CD4-positive, alpha-beta memory T cell (primary cell): ENCODE measurements at regions not wholly inside any gene's neighbourhood (a gene's known extent, or its start where the extent isn't known, plus 50 kb on each side); places are given as distances from the start of the nearest gene placed in this dataset.

Source experiments
- CTCF ChIA-PET: fragments of 350-600 bp; sonication (Branson Sonifier 250); formaldehyde crosslinking; loops from one replicate; lab custom pipeline; 2021; ENCODE audit warnings: inconsistent platforms; ENCODE audit not compliant: partially characterized antibody; lab: Charles Lee
- POLR2A ChIA-PET: fragments of 350-600 bp; sonication (Branson Sonifier 250); formaldehyde crosslinking; loops from one replicate; lab custom pipeline; 2021; ENCODE audit not compliant: partially characterized antibody; lab: Charles Lee
- DNase-seq, 5 donors: peaks; one replicate each; pipeline versions ENCODE4 v3.0.0 to v3.0.0-alpha.2; 2020 to 2022; ENCODE audit warnings: mixed read lengths in 1 of 5
- H3K27ac ChIP-seq: one replicate; pipeline ENCODE4 v1.7.0; 2013; ENCODE audit warnings: low read depth, low read length
- H3K27me3 ChIP-seq: 2 replicates; pipeline ENCODE4 v1.7.0; 2013; ENCODE audit warnings: mild to moderate bottlenecking, low read length, moderate library complexity; ENCODE audit not compliant: insufficient read depth
- H3K36me3 ChIP-seq: 2 replicates; pipeline ENCODE4 v1.7.0; 2013; ENCODE audit warnings: mild to moderate bottlenecking, low read length, moderate library complexity; ENCODE audit not compliant: insufficient read depth
- H3K4me1 ChIP-seq: 2 replicates; pipeline ENCODE4 v1.7.0; 2013; ENCODE audit warnings: mild to moderate bottlenecking, low read length, moderate library complexity; ENCODE audit not compliant: insufficient read depth
- H3K4me3 ChIP-seq, 2 donors: one replicate each; pipeline ENCODE4 v1.7.0; 2013; ENCODE audit warnings: low read length in 2 of 2, mild to moderate bottlenecking in 1 of 2
- H3K9me3 ChIP-seq, 2 donors: one replicate each; pipeline ENCODE4 v1.7.0; 2013; ENCODE audit warnings: low read length in 2 of 2, control low read depth in 1 of 2; ENCODE audit not compliant: control insufficient read depth in 1 of 2
- H3K27ac Mint-ChIP-seq, 7 donors: one replicate each; pipeline ENCODE4 v1.8.0; 2020 to 2021; ENCODE audit warnings: mixed read lengths in 7 of 7, mild to moderate bottlenecking in 6 of 7, inconsistent platforms in 3 of 7, moderate library complexity in 3 of 7
- H3K27me3 Mint-ChIP-seq, 2 donors: one replicate each; pipeline ENCODE4 v1.8.0; 2020 to 2021; ENCODE audit warnings: mixed read lengths in 2 of 2
- H3K36me3 Mint-ChIP-seq, 2 donors: one replicate each; pipeline ENCODE4 v1.8.0; 2020 to 2021; ENCODE audit warnings: mixed read lengths in 2 of 2, inconsistent platforms in 1 of 2, mild to moderate bottlenecking in 1 of 2
- H3K4me1 Mint-ChIP-seq, 4 donors: one replicate each; pipeline ENCODE4 v1.8.0; 2020 to 2021; ENCODE audit warnings: mixed read lengths in 4 of 4, mild to moderate bottlenecking in 1 of 4
- H3K4me3 Mint-ChIP-seq, 8 donors: one replicate each; pipeline ENCODE4 v1.8.0; 2020 to 2021; ENCODE audit warnings: mixed read lengths in 8 of 8, mild to moderate bottlenecking in 7 of 8, moderate library complexity in 6 of 8, inconsistent platforms in 3 of 8
- H3K9me3 Mint-ChIP-seq, 8 donors: one replicate each; pipeline ENCODE4 v1.8.0; 2020 to 2021; ENCODE audit warnings: mixed read lengths in 8 of 8, mild to moderate bottlenecking in 5 of 8, inconsistent platforms in 3 of 8, moderate library complexity in 1 of 8
- intact Hi-C: fragments of 100-400 bp; cut with micrococcal nuclease; formaldehyde crosslinking; loops from one replicate; pipeline ENCODE4 v1.15.1; 2023

DNA sequence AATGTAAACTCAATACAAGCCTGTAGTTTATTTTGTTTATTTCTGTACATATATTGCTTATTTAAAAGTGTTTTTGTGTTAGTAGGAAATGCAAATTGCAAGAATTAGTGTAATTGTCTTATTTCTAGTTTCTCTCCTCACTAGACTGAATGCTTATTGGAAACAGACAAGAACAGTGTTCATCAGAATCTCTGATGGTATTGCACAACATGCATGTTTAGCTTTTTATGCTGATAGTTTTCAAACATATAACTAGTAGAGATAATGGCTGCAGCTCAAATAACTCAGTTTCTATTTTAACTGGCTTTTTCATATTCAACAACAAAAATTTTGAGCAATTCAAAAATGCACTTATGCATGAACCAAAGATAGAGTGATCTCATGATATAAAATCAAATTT is 68.8 kb upstream of the HTR4 start:
- H3K9me3 ChIP-seq = no peaks in the 10 kb centered on the region
- intact Hi-C loops = no loop called here
- no peak for DNase-seq
- H3K4me3 Mint-ChIP-seq = no peak overlapping the region
- H3K27ac ChIP-seq = no peak overlapping the region
- no peaks in the 10 kb centered on the region for H3K27me3 ChIP-seq
- ChIA-PET CTCF (interaction anchor here (1.0 to 6.1 kb wide), 5 partner anchors 8 to 544 kb away, joined by 3 to 51 read pairs (median 3); no protein-coding TSS in a partner anchor), POLR2A (no interaction called here)
- no peaks in the 10 kb centered on the region for H3K4me1 ChIP-seq
- H3K27me3 Mint-ChIP-seq = peaks cover 7 to 10% of the 10 kb centered on the region in 2 donors
- H3K36me3 Mint-ChIP-seq = no peaks in the 10 kb centered on the region
- no peak overlapping the region for H3K4me3 ChIP-seq
- no peaks in the 10 kb centered on the region for H3K9me3 Mint-ChIP-seq
- H3K27ac Mint-ChIP-seq = no peak overlapping the region
- no peaks in the 10 kb centered on the region for H3K36me3 ChIP-seq
- H3K4me1 Mint-ChIP-seq = no peaks in the 10 kb centered on the region

DNA sequence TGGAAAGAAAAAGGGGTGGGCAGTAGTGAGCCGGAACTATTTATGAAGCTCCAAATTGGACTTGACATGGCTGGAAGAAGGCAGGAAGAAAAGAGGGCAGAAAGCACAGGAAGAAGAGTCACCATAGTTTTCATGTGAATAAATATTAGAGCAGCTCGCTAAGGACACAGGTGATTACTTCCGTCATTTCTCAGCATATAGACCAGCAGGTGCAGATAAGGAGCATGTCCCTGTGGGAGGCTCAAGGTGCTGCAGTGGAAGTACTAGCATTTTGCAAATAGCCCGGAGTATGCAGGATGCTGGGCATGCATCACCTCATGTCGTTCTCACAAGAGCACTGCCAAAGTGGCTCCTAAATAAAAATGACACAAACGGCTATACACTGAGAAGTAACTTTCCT is 71.3 kb upstream of the HTR4 start:
- CTCF ChIA-PET = interaction anchor here (1.1 to 1.5 kb wide), 2 partner anchors 12 to 253 kb away, joined by 3 read pairs; no protein-coding TSS in a partner anchor
- Mint-ChIP-seq H3K4me1 (no peaks in the 10 kb centered on the region), H3K36me3 (no peaks in the 10 kb centered on the region), H3K9me3 (no peaks in the 10 kb centered on the region), H3K4me3 (no peak overlapping the region), H3K27me3 (peaks cover 4 to 5% of the 10 kb centered on the region in 2 donors), H3K27ac (no peak overlapping the region)
- Histone ChIP-seq H3K4me1 (no peaks in the 10 kb centered on the region), H3K27me3 (no peaks in the 10 kb centered on the region), H3K9me3 (no peaks in the 10 kb centered on the region), H3K4me3 (no peak overlapping the region), H3K36me3 (no peaks in the 10 kb centered on the region), H3K27ac (no peak overlapping the region)
- intact Hi-C loops = no loop called here
- no peak for DNase-seq
- POLR2A ChIA-PET = no interaction called here

DNA sequence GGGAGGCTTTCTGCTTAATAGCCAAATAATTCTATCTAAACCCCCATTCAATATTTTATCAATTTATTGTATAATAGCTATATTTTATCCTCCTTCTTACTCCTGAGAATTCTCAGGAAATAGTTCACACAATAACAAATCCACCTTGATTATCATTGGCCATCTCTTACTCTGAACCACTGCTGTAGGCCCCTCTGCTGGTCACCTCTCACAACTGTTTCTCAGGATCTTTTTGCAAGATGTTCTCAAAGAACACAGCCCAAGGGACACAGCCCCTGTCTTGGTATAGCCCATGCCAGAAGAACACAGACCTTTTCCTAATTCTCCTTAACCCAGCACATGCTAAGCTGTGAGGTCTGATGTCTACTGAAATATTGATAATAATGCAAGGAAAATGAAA is 74.9 kb upstream of the HTR4 start:
- H3K27ac Mint-ChIP-seq = no peak overlapping the region
- no peaks in the 10 kb centered on the region for H3K9me3 ChIP-seq
- no peaks in the 10 kb centered on the region for H3K36me3 ChIP-seq
- H3K27me3 Mint-ChIP-seq = peaks cover 3% of the 10 kb centered on the region in 2 donors
- POLR2A ChIA-PET = no interaction called here
- no peaks in the 10 kb centered on the region for H3K27me3 ChIP-seq
- no peak for DNase-seq
- no peak overlapping the region for H3K4me3 ChIP-seq
- intact Hi-C loops = no loop called here
- H3K4me1 Mint-ChIP-seq = peaks cover 3 to 16% (median 11%) of the 10 kb centered on the region in 4 donors
- H3K4me1 ChIP-seq = peaks cover 10% of the 10 kb centered on the region
- H3K9me3 Mint-ChIP-seq = no peaks in the 10 kb centered on the region
- CTCF ChIA-PET = interaction anchor here (2.5 to 19.9 kb wide), 7 partner anchors 9 to 550 kb away, joined by 23 to 400 read pairs (median 122); no protein-coding TSS in a partner anchor
- H3K36me3 Mint-ChIP-seq = no peaks in the 10 kb centered on the region
- no peak overlapping the region for H3K27ac ChIP-seq
- H3K4me3 Mint-ChIP-seq = no peak overlapping the region

DNA sequence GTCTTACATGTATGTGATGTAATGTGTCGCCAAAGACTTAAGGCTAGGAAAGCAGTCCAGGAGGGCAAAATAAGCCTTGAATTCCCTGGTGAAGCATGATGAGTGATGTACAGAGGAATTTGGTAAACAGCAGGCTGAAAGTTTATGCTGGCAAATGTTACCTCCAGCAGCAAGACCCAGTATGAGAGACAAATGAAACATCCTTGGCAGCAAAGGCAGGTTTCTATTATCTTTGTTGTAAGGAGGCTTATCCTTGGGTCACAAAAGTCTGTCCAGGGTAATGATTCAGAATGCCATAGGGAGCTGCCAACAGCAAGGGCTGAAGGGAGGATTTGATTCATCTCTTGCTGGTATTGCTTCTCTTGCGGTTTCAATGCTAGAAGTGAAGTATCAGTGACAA is 75.9 kb upstream of the HTR4 start:
- ChIA-PET CTCF (interaction anchor here (0.7 to 19.9 kb wide), 51 partner anchors 10 to 781 kb away, joined by 3 to 400 read pairs (median 5); partner anchors contain the start of genes ADRB2 and PCYOX1L), POLR2A (no interaction called here)
- Histone ChIP-seq H3K4me3 (no peak overlapping the region), H3K4me1 (peaks cover 10% of the 10 kb centered on the region), H3K9me3 (no peaks in the 10 kb centered on the region), H3K27me3 (no peaks in the 10 kb centered on the region), H3K27ac (no peak overlapping the region), H3K36me3 (no peaks in the 10 kb centered on the region)
- H3K27me3 Mint-ChIP-seq = peaks cover 1 to 3% of the 10 kb centered on the region in 2 donors
- no peak for DNase-seq
- H3K4me1 Mint-ChIP-seq = peaks cover 3 to 16% (median 11%) of the 10 kb centered on the region in 4 donors
- H3K36me3 Mint-ChIP-seq = no peaks in the 10 kb centered on the region
- no peaks in the 10 kb centered on the region for H3K9me3 Mint-ChIP-seq
- H3K27ac Mint-ChIP-seq = no peak overlapping the region
- H3K4me3 Mint-ChIP-seq = no peak overlapping the region
- intact Hi-C loops = loop anchor here (5.0 kb wide), 4 partner anchors 77 to 1278 kb away; partner anchors contain the start of gene ADRB2

DNA sequence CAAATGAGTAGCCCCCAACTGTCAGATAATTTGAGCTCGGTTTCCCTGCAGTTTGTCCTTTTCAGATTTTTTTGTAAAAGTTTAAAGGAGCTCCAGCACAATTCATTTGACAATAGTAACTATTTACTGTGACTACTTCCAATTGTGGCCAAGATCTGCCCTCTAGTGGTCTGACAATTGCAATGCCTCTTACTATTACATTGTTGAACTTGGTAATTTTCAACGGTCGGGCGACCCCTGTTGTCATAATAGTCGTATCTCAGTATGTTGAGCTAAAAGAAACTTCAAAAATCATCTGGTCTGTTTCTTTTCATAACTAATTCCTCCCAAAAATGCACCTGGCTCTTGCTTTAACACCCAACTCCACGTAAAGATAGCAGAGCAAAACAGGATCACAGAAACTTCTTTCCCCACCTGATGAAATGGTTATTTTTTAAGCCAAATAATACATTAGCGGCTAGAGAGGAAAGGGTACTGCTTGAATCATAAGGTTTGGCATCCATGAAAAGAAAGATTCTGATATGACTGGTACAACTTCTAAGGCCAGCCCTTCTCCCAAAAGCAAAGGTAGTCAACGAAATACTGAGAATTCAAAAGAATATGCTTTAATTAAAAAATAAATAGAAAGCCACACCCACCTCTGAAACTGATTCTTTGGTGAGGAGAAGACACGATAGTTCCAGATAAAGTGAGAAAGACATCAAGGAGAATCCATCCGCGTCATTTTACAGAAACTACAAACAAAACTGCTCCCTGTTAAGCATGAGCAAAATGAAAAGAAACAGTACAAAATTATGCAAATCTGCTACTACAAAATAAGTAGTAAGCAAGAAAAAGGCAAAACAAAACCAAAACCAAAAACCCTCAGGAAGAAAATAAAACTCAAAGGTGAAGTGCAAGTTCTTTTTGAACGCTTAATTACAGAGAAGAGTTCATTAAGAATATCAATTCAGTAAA is 76.9 kb upstream of the HTR4 start:
- peak; percentile 68 to 76 (median 72) for DNase-seq
- Mint-ChIP-seq H3K4me1 (peaks cover 3 to 16% (median 11%) of the 10 kb centered on the region in 4 donors), H3K27ac (peak overlapping the region in 5 of 7 donors; percentile 55 to 83 (median 61)), H3K9me3 (no peaks in the 10 kb centered on the region), H3K4me3 (peak overlapping the region; percentile 77 to 88 (median 84)), H3K36me3 (no peaks in the 10 kb centered on the region), H3K27me3 (peaks cover 1 to 3% of the 10 kb centered on the region in 2 donors)
- POLR2A ChIA-PET = interaction anchor here (0.7 to 1.0 kb wide), 2 partner anchors 278 to 279 kb away, joined by 3 to 4 read pairs; no protein-coding TSS in a partner anchor
- H3K9me3 ChIP-seq = no peaks in the 10 kb centered on the region
- no peaks in the 10 kb centered on the region for H3K27me3 ChIP-seq
- CTCF ChIA-PET = interaction anchor here (0.6 to 19.9 kb wide), 83 partner anchors 9 to 873 kb away, joined by 3 to 400 read pairs (median 4); partner anchors contain the start of genes ADRB2 and PCYOX1L
- H3K27ac ChIP-seq = no peak overlapping the region
- H3K4me1 ChIP-seq = peaks cover 10% of the 10 kb centered on the region
- peak overlapping the region in 1 of 2 donors; percentile 36 for H3K4me3 ChIP-seq
- H3K36me3 ChIP-seq = no peaks in the 10 kb centered on the region
- intact Hi-C loops = loop anchor here (1.0 to 5.0 kb wide), 6 partner anchors 76 to 1279 kb away; partner anchors contain the start of gene ADRB2

DNA sequence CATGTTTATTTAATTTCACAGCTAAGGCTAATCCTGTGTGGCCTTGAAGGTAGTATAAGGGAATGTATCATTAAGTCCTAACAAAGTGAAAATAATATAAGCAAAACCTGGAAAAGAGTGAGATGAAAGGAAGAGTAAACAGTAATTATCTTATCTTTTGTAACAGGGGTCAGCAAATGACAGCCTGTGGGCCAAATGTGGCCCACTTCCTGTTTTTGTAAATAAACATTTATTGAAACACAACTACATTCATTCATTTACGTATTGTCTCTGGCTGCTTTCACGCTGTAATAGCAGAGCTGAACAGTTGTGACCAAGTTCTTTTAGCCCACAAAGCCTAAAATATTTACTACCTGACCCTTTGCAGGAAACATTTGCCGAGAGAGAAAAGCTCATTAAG is 78.4 kb upstream of the HTR4 start:
- Mint-ChIP-seq H3K36me3 (no peaks in the 10 kb centered on the region), H3K4me3 (no peak overlapping the region), H3K4me1 (peaks cover 3 to 16% (median 11%) of the 10 kb centered on the region in 4 donors), H3K27me3 (peaks cover 1 to 7% of the 10 kb centered on the region in 2 donors), H3K9me3 (no peaks in the 10 kb centered on the region), H3K27ac (no peak overlapping the region)
- Histone ChIP-seq H3K9me3 (no peaks in the 10 kb centered on the region), H3K4me1 (peaks cover 10% of the 10 kb centered on the region), H3K27ac (no peak overlapping the region), H3K4me3 (no peak overlapping the region), H3K36me3 (no peaks in the 10 kb centered on the region), H3K27me3 (no peaks in the 10 kb centered on the region)
- DNase-seq = no peak
- POLR2A ChIA-PET = interaction anchor here (0.9 kb wide), 1 partner anchor 303 kb away, joined by 3 read pairs; no protein-coding TSS in a partner anchor
- intact Hi-C loops = loop anchor here (1.0 to 5.0 kb wide), 8 partner anchors 75 to 1280 kb away; partner anchors contain the start of gene ADRB2
- CTCF ChIA-PET = interaction anchor here (0.9 to 19.9 kb wide), 37 partner anchors 7 to 783 kb away, joined by 3 to 400 read pairs (median 5); partner anchors contain the start of gene ADRB2
